ENCODE measurements at regions not wholly inside any gene's neighbourhood (a gene's known extent, or its start where the extent isn't known, plus 50 kb on each side); places are given as distances from the start of the nearest gene placed in this dataset.

DNA sequence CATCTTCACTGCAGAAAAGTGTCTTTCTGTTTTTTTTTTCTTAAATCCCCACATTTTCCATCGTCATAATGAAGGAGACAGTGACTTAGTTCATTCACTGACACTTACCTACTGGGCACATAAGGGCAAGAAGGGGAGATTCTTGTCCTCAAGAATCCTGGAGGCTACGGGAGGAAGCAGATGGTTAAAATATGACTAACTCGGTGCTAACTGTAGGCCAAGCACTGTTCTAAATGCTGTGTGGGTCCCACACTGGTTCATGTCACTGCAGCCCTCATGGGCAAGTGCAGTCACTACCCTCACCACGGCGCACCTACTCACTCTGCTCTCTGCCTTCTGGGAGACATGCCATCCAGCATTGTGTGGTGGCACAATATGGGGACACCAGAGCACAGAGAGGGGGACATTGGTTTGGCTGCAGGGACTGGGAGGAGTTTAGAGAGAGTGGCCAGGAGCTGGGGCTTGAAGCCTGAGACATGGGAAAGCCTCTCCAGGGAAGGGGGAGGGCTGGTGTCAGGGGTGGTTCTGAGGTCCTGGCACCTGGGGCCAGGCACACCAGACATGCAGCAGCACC, 305.2 kb downstream of the MYCN start:
- H2AK5ac ChIP-seq (ENCODE audit: insufficient read length, low read length): no peak overlapping the region
- no peaks in the 10 kb centered on the region; a peak in 1 of 5 replicates for H3K9me3 Mint-ChIP-seq
- no peak overlapping the region for H3K14ac ChIP-seq (ENCODE audit: insufficient read depth, low read length)
- no peaks in the 10 kb centered on the region for H3K23me2 ChIP-seq (ENCODE audit: insufficient read length, low read depth, low read length, poor library complexity, severe bottlenecking)
- no peak overlapping the region for H2BK15ac ChIP-seq (ENCODE audit: low read depth, low read length)
- no CpG with 5 or more reads among the region's 5 CpGs for WGBS (ENCODE audit: extremely low coverage, insufficient read length, low lambda C conversion rate)
- no peaks in the 10 kb centered on the region for H3K9me3 ChIP-seq (ENCODE audit: control insufficient read depth, low read depth, low read length)
- TF ChIP-seq, protein P1, sequence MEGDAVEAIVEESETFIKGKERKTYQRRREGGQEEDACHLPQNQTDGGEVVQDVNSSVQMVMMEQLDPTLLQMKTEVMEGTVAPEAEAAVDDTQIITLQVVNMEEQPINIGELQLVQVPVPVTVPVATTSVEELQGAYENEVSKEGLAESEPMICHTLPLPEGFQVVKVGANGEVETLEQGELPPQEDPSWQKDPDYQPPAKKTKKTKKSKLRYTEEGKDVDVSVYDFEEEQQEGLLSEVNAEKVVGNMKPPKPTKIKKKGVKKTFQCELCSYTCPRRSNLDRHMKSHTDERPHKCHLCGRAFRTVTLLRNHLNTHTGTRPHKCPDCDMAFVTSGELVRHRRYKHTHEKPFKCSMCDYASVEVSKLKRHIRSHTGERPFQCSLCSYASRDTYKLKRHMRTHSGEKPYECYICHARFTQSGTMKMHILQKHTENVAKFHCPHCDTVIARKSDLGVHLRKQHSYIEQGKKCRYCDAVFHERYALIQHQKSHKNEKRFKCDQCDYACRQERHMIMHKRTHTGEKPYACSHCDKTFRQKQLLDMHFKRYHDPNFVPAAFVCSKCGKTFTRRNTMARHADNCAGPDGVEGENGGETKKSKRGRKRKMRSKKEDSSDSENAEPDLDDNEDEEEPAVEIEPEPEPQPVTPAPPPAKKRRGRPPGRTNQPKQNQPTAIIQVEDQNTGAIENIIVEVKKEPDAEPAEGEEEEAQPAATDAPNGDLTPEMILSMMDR (conservative IDR thresholded peaks at IDR 0.05): no peak
- H2BK5ac ChIP-seq (ENCODE audit: insufficient read length, low read length): no peak overlapping the region
- H2BK120ac ChIP-seq (ENCODE audit: low read depth, low read length, poor library complexity, severe bottlenecking): no peak overlapping the region
- no peak overlapping the region for H3T11ph ChIP-seq (ENCODE audit: low read length)
- H3K27me3 Mint-ChIP-seq (ENCODE audit: low read depth): peaks cover 6% of the 10 kb centered on the region; the same call in 1 of the 2 replicates
- H3K56ac ChIP-seq (ENCODE audit: insufficient read length, low read depth, low read length): no peak overlapping the region
- H3K27ac Mint-ChIP-seq: no peak overlapping the region
- no peak overlapping the region for H3K4me2 ChIP-seq (ENCODE audit: insufficient read depth, insufficient read length, low read length)
- no peak overlapping the region for H2BK20ac ChIP-seq (ENCODE audit: low read depth, low read length, poor library complexity, severe bottlenecking)
- H3K36me3 Mint-ChIP-seq (ENCODE audit: insufficient read depth in 1 of 3, low read depth in 3 of 3): no peaks in the 10 kb centered on the region
- no peak overlapping the region for H3K4ac ChIP-seq (ENCODE audit: low read depth, low read length)
- no peak overlapping the region for H3K4me3 Mint-ChIP-seq
- H3K27ac ChIP-seq (ENCODE audit: insufficient read length, low read depth, low read length): no peak overlapping the region
- H3K23ac ChIP-seq (ENCODE audit: insufficient read length, low read depth, low read length): no peak overlapping the region
- H4K8ac ChIP-seq (replicated peaks; ENCODE audit: insufficient read length, low read depth, low read length): no peak overlapping the region
- H3K9ac ChIP-seq (ENCODE audit: extremely low read depth, insufficient read length, low read length): no peak overlapping the region
- H3K18ac ChIP-seq (ENCODE audit: insufficient read length, low read depth, low read length): no peak overlapping the region
- H3K4me1 ChIP-seq (ENCODE audit: insufficient read depth, low read length): no peaks in the 10 kb centered on the region; the same call in 1 of the 2 replicates
- no peak overlapping the region for H2BK12ac ChIP-seq (ENCODE audit: insufficient read length, low read depth, low read length)
- H3K27me3 ChIP-seq (ENCODE audit: insufficient read depth, low read length): no peaks in the 10 kb centered on the region
- no peak for DNase-seq
- H3K79me2 ChIP-seq (ENCODE audit: insufficient read depth, low read length): no peaks in the 10 kb centered on the region; the same call in 1 of the 2 replicates
- H4K91ac ChIP-seq (ENCODE audit: insufficient read length, low read depth, low read length): no peak overlapping the region
- no peaks in the 10 kb centered on the region for H4K20me1 ChIP-seq (ENCODE audit: control insufficient read depth, insufficient read depth, insufficient read length)
- no peaks in the 10 kb centered on the region for H3K79me1 ChIP-seq (ENCODE audit: insufficient read depth, low read depth, low read length, poor library complexity, severe bottlenecking)
- peaks cover 17 to 20% of the 10 kb centered on the region in 2 experiments for H3K4me1 Mint-ChIP-seq
- H2AFZ ChIP-seq (ENCODE audit: low read length): no peak overlapping the region
- H4K5ac ChIP-seq (ENCODE audit: insufficient read length, low read depth, low read length): no peak overlapping the region

All from H9 (cell line).